SK-N-SH (cell line): ENCODE measurements at regions not wholly inside any gene's neighbourhood (a gene's known extent, or its start where the extent isn't known, plus 50 kb on each side); places are given as distances from the start of the nearest gene placed in this dataset.

Experiments used
- CTCF ChIA-PET: fragments of 300-600, 350-600 bp; formaldehyde crosslinking; extraction: SDS; loops from one replicate; lab custom pipeline; 2021; lab: Yijun Ruan, JAX
- POLR2A ChIA-PET: fragments of 350-600 bp; sonication (Branson Sonifier 250); formaldehyde crosslinking; extraction: SDS; loops from one replicate; lab custom pipeline; 2020; ENCODE audit warnings: antibody characterized with exemption, inconsistent platforms; lab: Yijun Ruan, JAX
- DNase-seq: peaks from one replicate; pipeline ENCODE4 v3.0.0; 2012
- H2AFZ ChIP-seq: fragments of 200-600 bp; sonication (generic); 2 replicates; pipeline ENCODE4 v1.8.1; 2016; ENCODE audit warnings: antibody characterized with exemption, mild to moderate bottlenecking, low read depth
- H3F3A ChIP-seq: fragments of 200-600 bp; sonication (generic); replicated peaks from 2 replicates; pipeline ENCODE3; 2016; ENCODE audit warnings: antibody characterized with exemption, mild to moderate bottlenecking; ENCODE audit not compliant: insufficient read depth
- H3K27ac ChIP-seq, 2 experiments: fragments of 200-500 bp in 1 of 2; fragments of 200-600 bp in 1 of 2; sonication (Bioruptor generic) in 1 of 2; sonication (generic), shearing (Covaris generic) in 1 of 2; 2 replicates each; pipeline versions ENCODE4 v1.5.1 to v1.6.1; 2014 to 2016; ENCODE audit warnings: low read depth in 2 of 2, inconsistent platforms in 1 of 2, low read length in 1 of 2, mild to moderate bottlenecking in 1 of 2, mixed read lengths in 1 of 2
- H3K27me3 ChIP-seq: fragments of 200-600 bp; sonication (generic), shearing (Covaris generic); 2 replicates; pipeline ENCODE4 v1.6.1; 2016; ENCODE audit warnings: mixed run types; ENCODE audit not compliant: insufficient read depth
- H3K36me3 ChIP-seq, 2 experiments: fragments of 200-500 bp in 1 of 2; fragments of 200-600 bp in 1 of 2; sonication (Bioruptor generic) in 1 of 2; sonication (generic) in 1 of 2; replicated peaks in 1 of 2; 2 replicates each; pipeline versions ENCODE3 to v1.5.1; 2014 to 2016; ENCODE audit warnings: low read length in 1 of 2, mild to moderate bottlenecking in 1 of 2; ENCODE audit not compliant: insufficient read depth in 2 of 2, control insufficient read depth in 1 of 2
- H3K4me1 ChIP-seq, 2 experiments: fragments of 200-500 bp in 1 of 2; fragments of 200-600 bp in 1 of 2; sonication (Bioruptor generic) in 1 of 2; sonication (generic), shearing (Covaris generic) in 1 of 2; 2 replicates each; pipeline versions ENCODE4 v1.5.1 to v1.6.1; 2014 to 2016; ENCODE audit warnings: low read depth in 1 of 2, low read length in 1 of 2, mixed run types in 1 of 2; ENCODE audit not compliant: insufficient read depth in 2 of 2, control insufficient read depth in 1 of 2
- H3K4me2 ChIP-seq: fragments of 200-600 bp; sonication (generic), shearing (Covaris generic); 2 replicates; pipeline ENCODE4 v1.6.1; 2017; ENCODE audit warnings: mixed run types
- H3K4me3 ChIP-seq, 2 experiments: fragments of 200-500 bp in 1 of 2; fragments of 200-600 bp in 1 of 2; sonication (Bioruptor generic) in 1 of 2; sonication (generic), shearing (Covaris generic) in 1 of 2; 2 replicates each; pipeline versions ENCODE4 v1.5.1 to v1.8.1; 2014 to 2016; ENCODE audit warnings: low read depth in 2 of 2, inconsistent platforms in 1 of 2, low read length in 1 of 2, mild to moderate bottlenecking in 1 of 2, mixed read lengths in 1 of 2, moderate library complexity in 1 of 2
- H3K79me2 ChIP-seq: fragments of 200-600 bp; sonication (generic); 2 replicates; pipeline ENCODE4 v1.8.1; 2017; ENCODE audit warnings: mild to moderate bottlenecking; ENCODE audit not compliant: insufficient read depth
- H3K9ac ChIP-seq: fragments of 200-600 bp; sonication (generic); 2 replicates; pipeline ENCODE4 v1.6.1; 2017; ENCODE audit warnings: mixed run types
- H3K9me2 ChIP-seq: fragments of 200-600 bp; sonication (generic); 2 replicates; pipeline ENCODE4 v1.6.1; 2017; ENCODE audit warnings: mixed run types
- H3K9me3 ChIP-seq: fragments of 200-600 bp; sonication (generic); 2 replicates; pipeline ENCODE4 v1.6.1; 2017; ENCODE audit warnings: mixed run types, mild to moderate bottlenecking, moderate library complexity
- H4K20me1 ChIP-seq: fragments of 200-600 bp; sonication (generic); 2 replicates; pipeline ENCODE4 v1.6.1; 2017; ENCODE audit warnings: mild to moderate bottlenecking, mixed run types; ENCODE audit not compliant: insufficient read depth
- FOXJ3 ChIP-seq: sonication (generic); formaldehyde crosslinking; IDR thresholded peaks from 2 replicates; pipeline ENCODE4 v1.5.1; 2020; ENCODE audit warnings: mild to moderate bottlenecking, missing genetic modification reagents
- GABPA ChIP-seq: IDR thresholded peaks from 2 replicates; pipeline ENCODE4 v1.4.0; 2012; ENCODE audit warnings: low read depth, mild to moderate bottlenecking
- PBX3 ChIP-seq: IDR thresholded peaks from 2 replicates; pipeline ENCODE4; 2012
- POLR2AphosphoS5 ChIP-seq: IDR thresholded peaks from 2 replicates; pipeline ENCODE4 v1.6.1; 2012; ENCODE audit warnings: low read depth, low read length
- RAD21 ChIP-seq: IDR thresholded peaks from 2 replicates; pipeline ENCODE4 v1.6.1; 2012; ENCODE audit warnings: mild to moderate bottlenecking, low read length
- RXRA ChIP-seq: IDR thresholded peaks from 2 replicates; pipeline ENCODE4 v1.4.0; 2012; ENCODE audit warnings: low read depth, mild to moderate bottlenecking, borderline replicate concordance
- SIN3A ChIP-seq: IDR thresholded peaks from 2 replicates; pipeline ENCODE4 v1.6.1; 2012; ENCODE audit warnings: low read depth, mild to moderate bottlenecking, low read length, moderate library complexity, borderline replicate concordance
- TCF12 ChIP-seq: IDR thresholded peaks from 2 replicates; pipeline ENCODE4 v1.4.0; 2012
- TEAD4 ChIP-seq: IDR thresholded peaks from 2 replicates; pipeline ENCODE4 v1.4.0; 2012; ENCODE audit warnings: mild to moderate bottlenecking, borderline replicate concordance; ENCODE audit not compliant: insufficient read depth
- TF ChIP-seq, protein P1 (sequence below): fragments of 150-350 bp; IDR thresholded peaks from 2 replicates; pipeline ENCODE4 v1.6.1; 2017; ENCODE audit warnings: antibody characterized with exemption, low read length, low read depth, borderline replicate concordance
- TF ChIP-seq, protein P2 (sequence below): IDR thresholded peaks from 2 replicates; pipeline ENCODE4 v1.4.0; 2012; ENCODE audit warnings: low read depth, borderline replicate concordance
- TF ChIP-seq, protein P3 (sequence below): fragments of 150-350 bp; IDR thresholded peaks from 2 replicates; pipeline ENCODE4 v1.6.1; 2016; ENCODE audit warnings: mild to moderate bottlenecking, low read depth, low read length

- Histone ChIP-seq H2AFZ (no peak overlapping the region), H4K20me1 (no peaks in the 10 kb centered on the region), H3K4me3 (no peak overlapping the region), H3K27ac (no peak overlapping the region), H3K9me3 (peaks cover 5% of the 10 kb centered on the region; the same call in 1 of the 2 replicates), H3K36me3 (no peaks in the 10 kb centered on the region), H3F3A (peaks cover 21% of the 10 kb centered on the region), H3K9ac (no peak overlapping the region), H3K27me3 (no peaks in the 10 kb centered on the region), H3K79me2 (no peaks in the 10 kb centered on the region), H3K4me2 (no peak overlapping the region), H3K9me2 (no peaks in the 10 kb centered on the region), H3K4me1 (peaks cover 0 to 11% of the 10 kb centered on the region in 2 experiments; a peak in 3 of 4 replicates)
- ChIA-PET CTCF (no interaction called here), POLR2A (no interaction called here)
- TF ChIP-seq RAD21 (no peak), PBX3 (no peak), TEAD4 (no peak), GABPA (no peak), RXRA (no peak), SIN3A (no peak), FOXJ3 (CRISPR knock-in tag) (no peak), POLR2AphosphoS5 (no peak), TCF12 (no peak)
- TF ChIP-seq, protein P1, sequence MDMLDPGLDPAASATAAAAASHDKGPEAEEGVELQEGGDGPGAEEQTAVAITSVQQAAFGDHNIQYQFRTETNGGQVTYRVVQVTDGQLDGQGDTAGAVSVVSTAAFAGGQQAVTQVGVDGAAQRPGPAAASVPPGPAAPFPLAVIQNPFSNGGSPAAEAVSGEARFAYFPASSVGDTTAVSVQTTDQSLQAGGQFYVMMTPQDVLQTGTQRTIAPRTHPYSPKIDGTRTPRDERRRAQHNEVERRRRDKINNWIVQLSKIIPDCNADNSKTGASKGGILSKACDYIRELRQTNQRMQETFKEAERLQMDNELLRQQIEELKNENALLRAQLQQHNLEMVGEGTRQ: no peak
- TF ChIP-seq, protein P2, sequence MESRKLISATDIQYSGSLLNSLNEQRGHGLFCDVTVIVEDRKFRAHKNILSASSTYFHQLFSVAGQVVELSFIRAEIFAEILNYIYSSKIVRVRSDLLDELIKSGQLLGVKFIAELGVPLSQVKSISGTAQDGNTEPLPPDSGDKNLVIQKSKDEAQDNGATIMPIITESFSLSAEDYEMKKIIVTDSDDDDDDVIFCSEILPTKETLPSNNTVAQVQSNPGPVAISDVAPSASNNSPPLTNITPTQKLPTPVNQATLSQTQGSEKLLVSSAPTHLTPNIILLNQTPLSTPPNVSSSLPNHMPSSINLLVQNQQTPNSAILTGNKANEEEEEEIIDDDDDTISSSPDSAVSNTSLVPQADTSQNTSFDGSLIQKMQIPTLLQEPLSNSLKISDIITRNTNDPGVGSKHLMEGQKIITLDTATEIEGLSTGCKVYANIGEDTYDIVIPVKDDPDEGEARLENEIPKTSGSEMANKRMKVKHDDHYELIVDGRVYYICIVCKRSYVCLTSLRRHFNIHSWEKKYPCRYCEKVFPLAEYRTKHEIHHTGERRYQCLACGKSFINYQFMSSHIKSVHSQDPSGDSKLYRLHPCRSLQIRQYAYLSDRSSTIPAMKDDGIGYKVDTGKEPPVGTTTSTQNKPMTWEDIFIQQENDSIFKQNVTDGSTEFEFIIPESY: no peak
- TF ChIP-seq, protein P3, sequence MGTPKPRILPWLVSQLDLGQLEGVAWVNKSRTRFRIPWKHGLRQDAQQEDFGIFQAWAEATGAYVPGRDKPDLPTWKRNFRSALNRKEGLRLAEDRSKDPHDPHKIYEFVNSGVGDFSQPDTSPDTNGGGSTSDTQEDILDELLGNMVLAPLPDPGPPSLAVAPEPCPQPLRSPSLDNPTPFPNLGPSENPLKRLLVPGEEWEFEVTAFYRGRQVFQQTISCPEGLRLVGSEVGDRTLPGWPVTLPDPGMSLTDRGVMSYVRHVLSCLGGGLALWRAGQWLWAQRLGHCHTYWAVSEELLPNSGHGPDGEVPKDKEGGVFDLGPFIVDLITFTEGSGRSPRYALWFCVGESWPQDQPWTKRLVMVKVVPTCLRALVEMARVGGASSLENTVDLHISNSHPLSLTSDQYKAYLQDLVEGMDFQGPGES: no peak
- no peak for DNase-seq
Observed at GRCh38 chr2:12855508-12855907, 138.8 kb downstream of the TRIB2 start.
